Mesendoderm (in vitro differentiated cells): ENCODE measurements at regions not wholly inside any gene's neighbourhood (a gene's known extent, or its start where the extent isn't known, plus 50 kb on each side); places are given as distances from the start of the nearest gene placed in this dataset.

Source experiments
- DNase-seq: peaks from one replicate; pipeline ENCODE4 v3.0.0; 2013
- H2AK5ac ChIP-seq: 2 replicates; pipeline ENCODE4 v1.6.1; 2013; ENCODE audit warnings: low read length, inconsistent platforms
- H2BK120ac ChIP-seq: 2 replicates; pipeline ENCODE4 v1.6.1; 2013; ENCODE audit warnings: low read depth, mild to moderate bottlenecking, low read length, moderate library complexity, mixed read lengths
- H2BK15ac ChIP-seq: replicated peaks from 2 replicates; pipeline ENCODE4 v1.6.1; 2013; ENCODE audit warnings: low read depth, mild to moderate bottlenecking, moderate library complexity
- H2BK5ac ChIP-seq: 2 replicates; pipeline ENCODE4 v1.6.1; 2013; ENCODE audit warnings: low read length, inconsistent platforms
- H3K18ac ChIP-seq: 2 replicates; pipeline ENCODE4 v1.6.1; 2013; ENCODE audit warnings: mild to moderate bottlenecking, low read length, mixed read lengths
- H3K23ac ChIP-seq: one replicate; pipeline ENCODE4 v1.6.1; 2013; ENCODE audit warnings: low read length
- H3K27ac ChIP-seq: 2 replicates; pipeline ENCODE4 v1.5.1; 2013; ENCODE audit warnings: low read depth, mild to moderate bottlenecking, inconsistent platforms, low read length, moderate library complexity
- H3K27me3 ChIP-seq: 2 replicates; pipeline ENCODE4 v1.6.1; 2013; ENCODE audit warnings: low read length, control low read depth, mild to moderate bottlenecking, inconsistent platforms; ENCODE audit not compliant: insufficient read depth, poor library complexity
- H3K36me3 ChIP-seq: 2 replicates; pipeline ENCODE4 v1.6.1; 2013; ENCODE audit warnings: low read length, inconsistent platforms; ENCODE audit not compliant: control insufficient read depth, insufficient read depth
- H3K4ac ChIP-seq: one replicate; pipeline ENCODE4 v1.6.1; 2013; ENCODE audit warnings: low read depth, mild to moderate bottlenecking, low read length, moderate library complexity
- H3K4me1 ChIP-seq: 2 replicates; pipeline ENCODE4 v1.6.1; 2013; ENCODE audit warnings: low read depth, low read length, inconsistent platforms; ENCODE audit not compliant: control insufficient read depth
- H3K4me2 ChIP-seq: 2 replicates; pipeline ENCODE4 v1.6.1; 2013; ENCODE audit warnings: low read length
- H3K4me3 ChIP-seq: 2 replicates; pipeline ENCODE4 v1.5.1; 2013; ENCODE audit warnings: mild to moderate bottlenecking, low read length
- H3K56ac ChIP-seq: one replicate; pipeline ENCODE4 v1.6.1; 2013; ENCODE audit warnings: low read length
- H3K79me1 ChIP-seq: 2 replicates; pipeline ENCODE4 v1.6.1; 2013; ENCODE audit warnings: low read length, inconsistent platforms
- H3K79me2 ChIP-seq: 2 replicates; pipeline ENCODE4 v1.6.1; 2013; ENCODE audit warnings: mild to moderate bottlenecking, low read length; ENCODE audit not compliant: control insufficient read depth, insufficient read depth
- H3K9ac ChIP-seq: 2 replicates; pipeline ENCODE4 v1.6.1; 2013; ENCODE audit warnings: low read length, inconsistent platforms
- H4K5ac ChIP-seq: one replicate; pipeline ENCODE4 v1.6.1; 2013; ENCODE audit warnings: low read length
- H4K8ac ChIP-seq: one replicate; pipeline ENCODE4 v1.6.1; 2013; ENCODE audit warnings: low read depth, mild to moderate bottlenecking, control low read depth, low read length, moderate library complexity
- WGBS: extraction: QIAGEN DNeasy Blood & Tissue Kit; methylation state at CpG from one replicate; pipeline ENCODE4 v1.1.7; 2013; ENCODE audit warnings: low lambda C conversion rate, missing lambda C conversion rate; ENCODE audit not compliant: insufficient coverage; ENCODE audit errors: extremely low coverage; 5-methylcytosine and 5-hydroxymethylcytosine counted together

GRCh38 chr13:111906816-111907215 is 160.1 kb upstream of the SOX1 start:
- H3K56ac ChIP-seq: no peak overlapping the region
- no peak overlapping the region for H4K5ac ChIP-seq
- no peaks in the 10 kb centered on the region for H3K36me3 ChIP-seq
- H3K9ac ChIP-seq: no peak overlapping the region
- no peak overlapping the region for H2AK5ac ChIP-seq
- no peaks in the 10 kb centered on the region for H3K27me3 ChIP-seq
- no peak overlapping the region for H2BK120ac ChIP-seq
- H3K79me2 ChIP-seq: no peaks in the 10 kb centered on the region
- H4K8ac ChIP-seq: no peak overlapping the region
- H3K18ac ChIP-seq: no peak overlapping the region
- no peaks in the 10 kb centered on the region for H3K79me1 ChIP-seq
- H2BK5ac ChIP-seq: no peak overlapping the region
- H3K4me1 ChIP-seq: no peaks in the 10 kb centered on the region
- no peak overlapping the region for H3K4me2 ChIP-seq
- H3K4ac ChIP-seq: no peak overlapping the region
- WGBS: no CpG with 5 or more reads among the region's 9 CpGs
- H2BK15ac ChIP-seq: no peak overlapping the region
- no peak overlapping the region for H3K4me3 ChIP-seq
- no peak for DNase-seq
- H3K27ac ChIP-seq: no peak overlapping the region
- H3K23ac ChIP-seq: no peak overlapping the region

- H3K23ac ChIP-seq: no peak overlapping the region
- H3K9ac ChIP-seq: no peak overlapping the region
- H2BK120ac ChIP-seq: no peak overlapping the region
- no peak overlapping the region for H3K56ac ChIP-seq
- H3K18ac ChIP-seq: no peak overlapping the region
- H3K4me2 ChIP-seq: no peak overlapping the region
- H3K4me3 ChIP-seq: no peak overlapping the region
- H3K4ac ChIP-seq: no peak overlapping the region
- WGBS: no CpG with 5 or more reads among the region's 5 CpGs
- H3K79me1 ChIP-seq: no peaks in the 10 kb centered on the region
- H3K79me2 ChIP-seq: no peaks in the 10 kb centered on the region
- no peaks in the 10 kb centered on the region for H3K36me3 ChIP-seq
- DNase-seq: no peak
- no peak overlapping the region for H4K5ac ChIP-seq
- H3K4me1 ChIP-seq: no peaks in the 10 kb centered on the region
- no peak overlapping the region for H2AK5ac ChIP-seq
- no peak overlapping the region for H4K8ac ChIP-seq
- no peak overlapping the region for H3K27ac ChIP-seq
- H2BK5ac ChIP-seq: no peak overlapping the region
- no peak overlapping the region for H2BK15ac ChIP-seq
- H3K27me3 ChIP-seq: no peaks in the 10 kb centered on the region
These were observed 159.5 kb upstream of the SOX1 start for GRCh38 chr13:111907341-111907880.

- no peak overlapping the region for H4K8ac ChIP-seq
- H3K27me3 ChIP-seq: no peaks in the 10 kb centered on the region
- WGBS: no CpG with 5 or more reads among the region's 13 CpGs
- H3K4me1 ChIP-seq: no peaks in the 10 kb centered on the region
- no peak overlapping the region for H3K4me2 ChIP-seq
- H3K18ac ChIP-seq: no peak overlapping the region
- H2BK5ac ChIP-seq: no peak overlapping the region
- no peak overlapping the region for H3K4ac ChIP-seq
- no peak overlapping the region for H3K4me3 ChIP-seq
- H2BK15ac ChIP-seq: no peak overlapping the region
- no peak overlapping the region for H2AK5ac ChIP-seq
- no peak overlapping the region for H4K5ac ChIP-seq
- no peaks in the 10 kb centered on the region for H3K36me3 ChIP-seq
- no peak for DNase-seq
- H3K27ac ChIP-seq: no peak overlapping the region
- no peak overlapping the region for H3K9ac ChIP-seq
- H3K56ac ChIP-seq: no peak overlapping the region
- H3K79me2 ChIP-seq: no peaks in the 10 kb centered on the region
- no peaks in the 10 kb centered on the region for H3K79me1 ChIP-seq
- H2BK120ac ChIP-seq: no peak overlapping the region
- no peak overlapping the region for H3K23ac ChIP-seq
These were observed 158.6 kb upstream of the SOX1 start for GRCh38 chr13:111908361-111908760.

GRCh38 chr13:111908981-111909380 is 158.0 kb upstream of the SOX1 start:
- Histone ChIP-seq H3K56ac (no peak overlapping the region), H3K23ac (no peak overlapping the region), H2BK120ac (no peak overlapping the region), H4K5ac (no peak overlapping the region), H3K4me2 (no peak overlapping the region), H4K8ac (no peak overlapping the region), H3K27ac (no peak overlapping the region), H3K27me3 (no peaks in the 10 kb centered on the region), H3K9ac (no peak overlapping the region), H3K18ac (no peak overlapping the region), H2AK5ac (no peak overlapping the region), H3K4ac (no peak overlapping the region), H3K4me3 (no peak overlapping the region), H3K79me1 (no peaks in the 10 kb centered on the region), H3K36me3 (no peaks in the 10 kb centered on the region), H2BK15ac (no peak overlapping the region), H3K79me2 (no peaks in the 10 kb centered on the region), H3K4me1 (no peaks in the 10 kb centered on the region), H2BK5ac (no peak overlapping the region)
- DNase-seq: no peak
- no CpG with 5 or more reads among the region's 8 CpGs for WGBS

- Histone ChIP-seq H4K5ac (no peak overlapping the region), H3K56ac (no peak overlapping the region), H3K23ac (no peak overlapping the region), H4K8ac (no peak overlapping the region), H3K18ac (no peak overlapping the region), H3K79me1 (no peaks in the 10 kb centered on the region), H3K27me3 (no peaks in the 10 kb centered on the region), H3K79me2 (no peaks in the 10 kb centered on the region), H3K4ac (no peak overlapping the region), H3K27ac (no peak overlapping the region), H2AK5ac (no peak overlapping the region), H3K9ac (no peak overlapping the region), H2BK120ac (no peak overlapping the region), H2BK15ac (no peak overlapping the region), H3K4me3 (no peak overlapping the region), H3K4me2 (no peak overlapping the region), H2BK5ac (no peak overlapping the region), H3K36me3 (no peaks in the 10 kb centered on the region), H3K4me1 (no peaks in the 10 kb centered on the region)
- no peak for DNase-seq
- no CpG with 5 or more reads among the region's 12 CpGs for WGBS
These were observed 157.4 kb upstream of the SOX1 start for GRCh38 chr13:111909501-111909900.

- Histone ChIP-seq H3K23ac (no peak overlapping the region), H3K27me3 (no peaks in the 10 kb centered on the region), H3K4me3 (no peak overlapping the region), H3K4ac (no peak overlapping the region), H2BK15ac (no peak overlapping the region), H3K9ac (no peak overlapping the region), H2BK120ac (no peak overlapping the region), H3K79me2 (no peaks in the 10 kb centered on the region), H3K27ac (no peak overlapping the region), H4K5ac (no peak overlapping the region), H2AK5ac (no peak overlapping the region), H3K36me3 (no peaks in the 10 kb centered on the region), H3K56ac (no peak overlapping the region), H4K8ac (no peak overlapping the region), H3K4me1 (no peaks in the 10 kb centered on the region), H3K18ac (no peak overlapping the region), H3K4me2 (no peak overlapping the region), H3K79me1 (no peaks in the 10 kb centered on the region), H2BK5ac (no peak overlapping the region)
- no CpG with 5 or more reads among the region's 16 CpGs for WGBS
- DNase-seq: no peak
These were observed 156.8 kb upstream of the SOX1 start for GRCh38 chr13:111909971-111910671.
